ENCODE measurements at regions not wholly inside any gene's neighbourhood (a gene's known extent, or its start where the extent isn't known, plus 50 kb on each side); places are given as distances from the start of the nearest gene placed in this dataset.
"Not testable (repeated sequence)": the region's sequence is repeated elsewhere in the genome, so short reads cannot be mapped to it uniquely, and the experiment has no call there.

DNA sequence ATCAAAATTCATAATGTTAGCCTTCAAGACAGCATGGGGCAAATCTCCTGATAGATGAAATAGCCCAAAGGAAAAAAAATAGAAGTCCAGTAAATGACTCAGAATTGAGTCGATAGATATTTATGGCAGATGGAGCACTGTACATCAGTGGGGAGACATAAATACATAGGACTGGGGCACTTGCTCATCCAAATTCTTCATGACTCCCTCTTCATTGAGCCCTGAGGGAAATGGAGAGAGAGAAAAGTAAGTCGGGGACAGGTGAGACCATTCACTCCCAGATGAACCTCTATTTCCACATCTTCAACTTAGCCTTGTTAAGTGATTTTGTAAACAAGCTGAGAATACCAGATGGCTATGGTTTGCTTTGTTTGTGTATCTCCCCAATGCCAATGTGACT is 59.8 kb downstream of the SPATA31A6 start:
- TF ChIP-seq CTCF, POLR2A (IDR thresholded peaks at IDR 0.05): not testable (repeated sequence)
